HUES6 (cell line): ENCODE measurements at regions not wholly inside any gene's neighbourhood (a gene's known extent, or its start where the extent isn't known, plus 50 kb on each side); places are given as distances from the start of the nearest gene placed in this dataset.

ENCODE experiments used
- H3K27ac ChIP-seq: 2 replicates; pipeline ENCODE4 v1.7.0; 2013; ENCODE audit warnings: low read depth, mild to moderate bottlenecking, low read length, inconsistent platforms
- H3K27me3 ChIP-seq: 2 replicates; pipeline ENCODE4 v1.6.1; 2013; ENCODE audit warnings: low read length; ENCODE audit not compliant: control insufficient read depth, insufficient read depth
- H3K36me3 ChIP-seq: 2 replicates; pipeline ENCODE4 v1.6.1; 2013; ENCODE audit warnings: low read length; ENCODE audit not compliant: control insufficient read depth, insufficient read depth
- H3K4me1 ChIP-seq: 2 replicates; pipeline ENCODE4 v1.6.1; 2013; ENCODE audit warnings: low read length; ENCODE audit not compliant: control insufficient read depth, insufficient read depth
- H3K4me3 ChIP-seq: 2 replicates; pipeline ENCODE4 v1.5.1; 2013; ENCODE audit warnings: low read depth, low read length
- H3K9ac ChIP-seq: one replicate; pipeline ENCODE4 v1.6.1; 2013; ENCODE audit warnings: mild to moderate bottlenecking, low read length
- H3K9me3 ChIP-seq: 2 replicates; pipeline ENCODE4 v1.6.1; 2013; ENCODE audit warnings: low read depth, low read length; ENCODE audit not compliant: control insufficient read depth, insufficient read depth

DNA sequence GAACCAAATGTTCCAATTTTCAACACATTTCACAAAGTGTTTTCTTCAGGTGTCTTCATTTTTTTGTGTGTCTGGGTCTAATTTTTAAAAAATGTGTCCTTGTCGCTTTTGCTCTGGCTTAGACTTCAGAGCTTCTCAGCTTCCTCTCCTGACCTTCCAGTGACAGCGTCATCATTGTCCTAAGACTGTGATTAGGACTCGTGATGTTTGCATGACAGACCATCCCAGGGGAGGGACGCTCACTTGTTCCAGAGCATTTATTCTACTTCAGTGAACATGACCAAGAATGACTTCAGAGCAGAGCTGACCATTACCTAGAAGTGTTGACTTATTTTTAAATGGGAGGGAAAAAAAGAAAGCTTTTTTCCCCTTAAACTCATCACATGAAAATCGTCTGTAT lies 591.9 kb downstream of the IRS1 start:
- Histone ChIP-seq H3K27ac (no peak overlapping the region), H3K9me3 (no peaks in the 10 kb centered on the region), H3K4me1 (no peaks in the 10 kb centered on the region), H3K9ac (no peak overlapping the region), H3K36me3 (no peaks in the 10 kb centered on the region), H3K27me3 (no peaks in the 10 kb centered on the region), H3K4me3 (no peak overlapping the region)

DNA sequence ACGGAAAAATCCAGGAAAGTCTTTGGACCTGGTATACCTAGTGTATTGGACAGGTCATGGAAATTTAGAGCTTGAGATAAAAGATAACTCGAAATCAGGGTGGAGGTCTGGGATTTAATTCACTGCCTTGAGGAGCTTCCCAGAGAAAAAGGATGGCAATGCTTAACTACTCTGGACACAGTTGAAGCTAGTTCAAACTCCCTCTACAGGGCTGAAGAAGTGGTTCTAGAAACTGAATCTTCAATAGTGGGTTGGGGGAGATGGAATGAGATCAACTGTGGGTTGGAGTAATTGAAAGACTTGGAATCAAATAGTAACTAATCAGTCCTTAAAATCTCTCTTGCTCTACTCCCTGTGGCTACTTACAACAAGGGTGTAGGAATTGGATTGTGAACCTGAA lies 600.1 kb downstream of the IRS1 start:
- H3K27ac ChIP-seq, result no peak overlapping the region
- no peak overlapping the region for H3K9ac ChIP-seq
- H3K9me3 ChIP-seq, result no peaks in the 10 kb centered on the region
- H3K4me1 ChIP-seq, result no peaks in the 10 kb centered on the region
- H3K36me3 ChIP-seq, result no peaks in the 10 kb centered on the region
- no peak overlapping the region for H3K4me3 ChIP-seq
- H3K27me3 ChIP-seq, result no peaks in the 10 kb centered on the region

GRCh38 chr2:226198956-226199355 lies 600.7 kb downstream of the IRS1 start:
- Histone ChIP-seq H3K36me3 (no peaks in the 10 kb centered on the region), H3K4me1 (no peaks in the 10 kb centered on the region), H3K9me3 (no peaks in the 10 kb centered on the region), H3K4me3 (no peak overlapping the region), H3K9ac (no peak overlapping the region), H3K27me3 (no peaks in the 10 kb centered on the region), H3K27ac (no peak overlapping the region)

- Histone ChIP-seq H3K9ac (no peak overlapping the region), H3K9me3 (no peaks in the 10 kb centered on the region), H3K4me1 (peaks cover 1% of the 10 kb centered on the region; the same call in 1 of the 2 replicates), H3K27ac (no peak overlapping the region), H3K27me3 (no peaks in the 10 kb centered on the region), H3K36me3 (no peaks in the 10 kb centered on the region), H3K4me3 (no peak overlapping the region)
Observed at GRCh38 chr2:226190479-226191252, 609.0 kb downstream of the IRS1 start.

GRCh38 chr2:226189061-226189460 lies 610.6 kb downstream of the IRS1 start:
- no peaks in the 10 kb centered on the region for H3K36me3 ChIP-seq
- no peaks in the 10 kb centered on the region for H3K27me3 ChIP-seq
- H3K9ac ChIP-seq, result no peak overlapping the region
- H3K4me1 ChIP-seq, result peaks cover 8% of the 10 kb centered on the region
- no peak overlapping the region for H3K27ac ChIP-seq
- no peaks in the 10 kb centered on the region for H3K9me3 ChIP-seq
- H3K4me3 ChIP-seq, result no peak overlapping the region

- Histone ChIP-seq H3K4me3 (no peak overlapping the region), H3K4me1 (peaks cover 8% of the 10 kb centered on the region), H3K9ac (no peak overlapping the region), H3K9me3 (no peaks in the 10 kb centered on the region), H3K27me3 (no peaks in the 10 kb centered on the region), H3K36me3 (no peaks in the 10 kb centered on the region), H3K27ac (no peak overlapping the region)
Observed at GRCh38 chr2:226187616-226188015, 612.0 kb downstream of the IRS1 start.

- Histone ChIP-seq H3K4me1 (peaks cover 8% of the 10 kb centered on the region), H3K4me3 (no peak overlapping the region), H3K36me3 (no peaks in the 10 kb centered on the region), H3K9ac (no peak overlapping the region), H3K27ac (no peak overlapping the region), H3K9me3 (no peaks in the 10 kb centered on the region), H3K27me3 (no peaks in the 10 kb centered on the region)
Observed at GRCh38 chr2:226187156-226187555, 612.5 kb downstream of the IRS1 start.

DNA sequence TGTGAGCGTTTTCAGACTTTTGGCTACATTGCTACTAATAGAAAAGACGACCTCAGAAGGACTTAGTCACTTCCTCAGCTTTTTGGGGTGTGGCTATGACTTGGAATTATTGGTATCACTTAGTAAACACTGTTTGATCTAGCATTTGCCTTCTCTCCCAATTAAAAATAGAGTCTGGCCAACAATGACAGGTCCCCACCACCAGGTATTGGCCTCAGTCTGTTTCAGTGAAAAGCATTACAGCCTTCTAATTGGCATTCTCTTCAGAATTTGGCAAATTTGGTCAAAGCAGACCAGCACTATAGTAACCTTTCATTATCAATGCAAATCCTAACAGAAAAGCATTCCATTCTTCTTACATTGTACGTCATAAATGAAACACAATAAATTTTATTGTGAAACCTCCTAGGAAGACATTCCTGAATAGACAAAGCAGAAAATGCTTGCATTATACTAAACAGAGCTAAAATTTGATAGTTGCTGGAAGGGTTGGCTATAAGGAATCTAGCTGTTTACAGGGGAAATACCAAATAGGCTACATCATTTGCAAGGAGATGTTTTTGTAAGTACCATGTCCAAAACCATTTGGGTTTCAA lies 613.9 kb downstream of the IRS1 start:
- no peak overlapping the region for H3K4me3 ChIP-seq
- no peaks in the 10 kb centered on the region for H3K9me3 ChIP-seq
- H3K9ac ChIP-seq, result no peak overlapping the region
- no peak overlapping the region for H3K27ac ChIP-seq
- H3K4me1 ChIP-seq, result peaks cover 8% of the 10 kb centered on the region
- no peaks in the 10 kb centered on the region for H3K27me3 ChIP-seq
- H3K36me3 ChIP-seq, result no peaks in the 10 kb centered on the region

DNA sequence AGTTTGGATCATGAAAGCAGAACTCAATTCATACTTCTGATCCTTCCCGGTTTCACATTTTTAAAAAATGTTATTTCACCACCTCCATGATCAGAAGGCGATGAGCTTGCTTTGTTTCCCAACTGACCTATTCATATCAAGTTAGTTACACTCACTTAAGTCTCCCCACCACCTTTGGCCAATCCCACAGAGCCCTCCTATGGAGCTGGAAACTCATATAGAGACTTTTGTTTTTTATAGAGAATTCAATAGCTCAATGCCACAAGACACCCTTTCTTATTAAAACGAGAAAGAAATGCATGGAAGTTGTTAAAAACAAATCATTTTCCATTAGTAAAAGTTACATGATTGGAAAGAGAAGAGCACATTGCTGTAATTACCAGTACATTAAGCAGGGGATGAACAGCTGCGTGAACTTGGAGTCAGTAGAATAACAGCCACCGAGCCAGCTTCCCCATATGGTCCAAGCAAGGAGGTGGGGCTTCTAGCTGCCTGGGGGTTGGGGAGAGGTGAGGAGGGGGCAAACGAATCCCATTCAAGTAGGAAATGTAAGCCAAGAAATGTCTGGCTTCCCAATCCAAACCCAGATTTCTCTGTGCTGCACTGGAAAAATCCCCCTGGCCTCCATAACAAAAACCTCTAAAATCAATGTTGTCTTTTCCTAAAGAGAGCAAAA lies 614.5 kb downstream of the IRS1 start:
- Histone ChIP-seq H3K36me3 (no peaks in the 10 kb centered on the region), H3K27me3 (no peaks in the 10 kb centered on the region), H3K9ac (no peak overlapping the region), H3K4me3 (no peak overlapping the region), H3K27ac (no peak overlapping the region), H3K4me1 (peaks cover 10% of the 10 kb centered on the region), H3K9me3 (no peaks in the 10 kb centered on the region)

DNA sequence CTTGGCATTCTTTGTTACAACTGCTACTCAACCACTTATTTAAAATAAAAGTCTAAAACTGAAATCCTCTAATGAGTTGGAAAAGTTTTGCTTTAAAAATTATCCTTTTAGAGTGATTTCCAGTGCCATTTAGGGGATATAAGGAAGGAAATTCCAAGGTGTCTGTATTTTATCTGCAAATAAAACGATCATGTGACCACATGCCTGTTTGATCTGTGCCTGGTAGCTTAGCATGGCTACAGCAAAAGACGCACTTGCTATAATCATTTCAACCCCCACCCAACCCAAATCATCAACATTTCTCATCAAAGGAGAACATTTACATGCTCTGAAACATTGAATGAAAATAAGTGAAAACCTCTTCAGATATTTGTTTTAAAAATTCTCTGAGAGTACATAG lies 615.1 kb downstream of the IRS1 start:
- no peak overlapping the region for H3K9ac ChIP-seq
- H3K4me3 ChIP-seq, result no peak overlapping the region
- H3K36me3 ChIP-seq, result no peaks in the 10 kb centered on the region
- H3K4me1 ChIP-seq, result peaks cover 10% of the 10 kb centered on the region
- H3K27ac ChIP-seq, result no peak overlapping the region
- no peaks in the 10 kb centered on the region for H3K27me3 ChIP-seq
- H3K9me3 ChIP-seq, result no peaks in the 10 kb centered on the region

GRCh38 chr2:226183550-226183949 lies 616.1 kb downstream of the IRS1 start:
- H3K27me3 ChIP-seq, result no peaks in the 10 kb centered on the region

More at GRCh38 chr2:226183550-226183949, 616.1 kb downstream of the IRS1 start:
- Histone ChIP-seq H3K4me1 (peaks cover 10% of the 10 kb centered on the region), H3K36me3 (no peaks in the 10 kb centered on the region), H3K9me3 (no peaks in the 10 kb centered on the region), H3K27ac (no peak overlapping the region), H3K4me3 (no peak overlapping the region), H3K9ac (no peak overlapping the region)
